ENCODE measurements at regions not wholly inside any gene's neighbourhood (a gene's known extent, or its start where the extent isn't known, plus 50 kb on each side); places are given as distances from the start of the nearest gene placed in this dataset.

DNA sequence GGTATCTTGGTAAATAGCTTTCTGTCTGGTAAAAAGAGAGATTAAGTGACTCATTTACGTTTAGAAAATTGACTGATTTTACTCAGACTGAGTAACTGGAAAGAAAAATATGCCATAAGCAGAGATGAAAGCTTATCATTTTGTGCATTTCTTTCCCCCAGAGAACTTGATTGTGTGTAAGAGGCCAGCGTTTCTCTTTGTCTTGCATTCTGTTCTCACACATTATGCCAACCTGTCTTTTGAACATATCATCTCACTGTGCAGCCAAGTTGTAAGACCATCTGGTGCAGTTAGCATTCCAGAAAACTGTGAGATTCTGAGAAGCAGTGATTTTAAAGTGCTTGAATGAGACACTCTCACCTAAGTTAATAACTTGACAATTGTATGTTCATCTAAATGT is 651.3 kb downstream of the TECRL start:
- TF ChIP-seq, protein P1, sequence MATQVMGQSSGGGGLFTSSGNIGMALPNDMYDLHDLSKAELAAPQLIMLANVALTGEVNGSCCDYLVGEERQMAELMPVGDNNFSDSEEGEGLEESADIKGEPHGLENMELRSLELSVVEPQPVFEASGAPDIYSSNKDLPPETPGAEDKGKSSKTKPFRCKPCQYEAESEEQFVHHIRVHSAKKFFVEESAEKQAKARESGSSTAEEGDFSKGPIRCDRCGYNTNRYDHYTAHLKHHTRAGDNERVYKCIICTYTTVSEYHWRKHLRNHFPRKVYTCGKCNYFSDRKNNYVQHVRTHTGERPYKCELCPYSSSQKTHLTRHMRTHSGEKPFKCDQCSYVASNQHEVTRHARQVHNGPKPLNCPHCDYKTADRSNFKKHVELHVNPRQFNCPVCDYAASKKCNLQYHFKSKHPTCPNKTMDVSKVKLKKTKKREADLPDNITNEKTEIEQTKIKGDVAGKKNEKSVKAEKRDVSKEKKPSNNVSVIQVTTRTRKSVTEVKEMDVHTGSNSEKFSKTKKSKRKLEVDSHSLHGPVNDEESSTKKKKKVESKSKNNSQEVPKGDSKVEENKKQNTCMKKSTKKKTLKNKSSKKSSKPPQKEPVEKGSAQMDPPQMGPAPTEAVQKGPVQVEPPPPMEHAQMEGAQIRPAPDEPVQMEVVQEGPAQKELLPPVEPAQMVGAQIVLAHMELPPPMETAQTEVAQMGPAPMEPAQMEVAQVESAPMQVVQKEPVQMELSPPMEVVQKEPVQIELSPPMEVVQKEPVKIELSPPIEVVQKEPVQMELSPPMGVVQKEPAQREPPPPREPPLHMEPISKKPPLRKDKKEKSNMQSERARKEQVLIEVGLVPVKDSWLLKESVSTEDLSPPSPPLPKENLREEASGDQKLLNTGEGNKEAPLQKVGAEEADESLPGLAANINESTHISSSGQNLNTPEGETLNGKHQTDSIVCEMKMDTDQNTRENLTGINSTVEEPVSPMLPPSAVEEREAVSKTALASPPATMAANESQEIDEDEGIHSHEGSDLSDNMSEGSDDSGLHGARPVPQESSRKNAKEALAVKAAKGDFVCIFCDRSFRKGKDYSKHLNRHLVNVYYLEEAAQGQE (IDR thresholded peaks at IDR 0.05; ENCODE audit: low read depth, low read length), result no peak
- TF ChIP-seq, protein P2, sequence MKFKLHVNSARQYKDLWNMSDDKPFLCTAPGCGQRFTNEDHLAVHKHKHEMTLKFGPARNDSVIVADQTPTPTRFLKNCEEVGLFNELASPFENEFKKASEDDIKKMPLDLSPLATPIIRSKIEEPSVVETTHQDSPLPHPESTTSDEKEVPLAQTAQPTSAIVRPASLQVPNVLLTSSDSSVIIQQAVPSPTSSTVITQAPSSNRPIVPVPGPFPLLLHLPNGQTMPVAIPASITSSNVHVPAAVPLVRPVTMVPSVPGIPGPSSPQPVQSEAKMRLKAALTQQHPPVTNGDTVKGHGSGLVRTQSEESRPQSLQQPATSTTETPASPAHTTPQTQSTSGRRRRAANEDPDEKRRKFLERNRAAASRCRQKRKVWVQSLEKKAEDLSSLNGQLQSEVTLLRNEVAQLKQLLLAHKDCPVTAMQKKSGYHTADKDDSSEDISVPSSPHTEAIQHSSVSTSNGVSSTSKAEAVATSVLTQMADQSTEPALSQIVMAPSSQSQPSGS (IDR thresholded peaks at IDR 0.05; ENCODE audit: low read length), result no peak
- no peak for TF ChIP-seq NRF1 (conservative IDR thresholded peaks at IDR 0.05; ENCODE audit: low read depth, low read length)
- no peak for TF ChIP-seq LARP7 (IDR thresholded peaks at IDR 0.05)
- no peak for TF ChIP-seq CBX5 (IDR thresholded peaks at IDR 0.05; ENCODE audit: low read depth)
- TF ChIP-seq, protein P3, sequence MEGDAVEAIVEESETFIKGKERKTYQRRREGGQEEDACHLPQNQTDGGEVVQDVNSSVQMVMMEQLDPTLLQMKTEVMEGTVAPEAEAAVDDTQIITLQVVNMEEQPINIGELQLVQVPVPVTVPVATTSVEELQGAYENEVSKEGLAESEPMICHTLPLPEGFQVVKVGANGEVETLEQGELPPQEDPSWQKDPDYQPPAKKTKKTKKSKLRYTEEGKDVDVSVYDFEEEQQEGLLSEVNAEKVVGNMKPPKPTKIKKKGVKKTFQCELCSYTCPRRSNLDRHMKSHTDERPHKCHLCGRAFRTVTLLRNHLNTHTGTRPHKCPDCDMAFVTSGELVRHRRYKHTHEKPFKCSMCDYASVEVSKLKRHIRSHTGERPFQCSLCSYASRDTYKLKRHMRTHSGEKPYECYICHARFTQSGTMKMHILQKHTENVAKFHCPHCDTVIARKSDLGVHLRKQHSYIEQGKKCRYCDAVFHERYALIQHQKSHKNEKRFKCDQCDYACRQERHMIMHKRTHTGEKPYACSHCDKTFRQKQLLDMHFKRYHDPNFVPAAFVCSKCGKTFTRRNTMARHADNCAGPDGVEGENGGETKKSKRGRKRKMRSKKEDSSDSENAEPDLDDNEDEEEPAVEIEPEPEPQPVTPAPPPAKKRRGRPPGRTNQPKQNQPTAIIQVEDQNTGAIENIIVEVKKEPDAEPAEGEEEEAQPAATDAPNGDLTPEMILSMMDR (IDR thresholded peaks at IDR 0.05 in 2 of 3, conservative IDR thresholded peaks at IDR 0.05 in 1 of 3; ENCODE audit: control insufficient read depth in 2 of 3, extremely low read depth in 1 of 3, insufficient read depth in 1 of 3, low read depth in 3 of 3, low read length in 3 of 3), result no peak
- TF ChIP-seq, protein P4, sequence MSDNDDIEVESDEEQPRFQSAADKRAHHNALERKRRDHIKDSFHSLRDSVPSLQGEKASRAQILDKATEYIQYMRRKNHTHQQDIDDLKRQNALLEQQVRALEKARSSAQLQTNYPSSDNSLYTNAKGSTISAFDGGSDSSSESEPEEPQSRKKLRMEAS (IDR thresholded peaks at IDR 0.05; ENCODE audit: low read depth, low read length), result no peak
- no peak for TF ChIP-seq SMARCA5 (IDR thresholded peaks at IDR 0.05)
- no peak for TF ChIP-seq TAF1 (IDR thresholded peaks at IDR 0.05; ENCODE audit: borderline replicate concordance, low read depth, low read length)
- no peak for TF ChIP-seq SUZ12 (IDR thresholded peaks at IDR 0.05; ENCODE audit: unreplicated experiment)

All from GM12878 (cell line).